GM23338 (cell line): ENCODE measurements at regions not wholly inside any gene's neighbourhood (a gene's known extent, or its start where the extent isn't known, plus 50 kb on each side); places are given as distances from the start of the nearest gene placed in this dataset.

ENCODE experiments used
- CREB1 ChIP-seq: fragments of 250-450 bp; sonication (Bioruptor Pico); IDR thresholded peaks from 2 replicates; pipeline ENCODE4 v1.5.0; 2020; ENCODE audit warnings: low read depth, mild to moderate bottlenecking, moderate library complexity
- CTCF ChIP-seq, 2 experiments: fragments of 200-600 bp in 1 of 2; sonication (generic) in 1 of 2; conservative IDR thresholded peaks; 2 replicates each; pipeline versions ENCODE4 v1.5.1 to v1.6.1; 2016 to 2017; ENCODE audit warnings: antibody characterized with exemption in 2 of 2, low read depth in 2 of 2, mild to moderate bottlenecking in 2 of 2, moderate library complexity in 1 of 2
- ETS1 ChIP-seq: IDR thresholded peaks from 2 replicates; pipeline ENCODE4 v1.6.1; 2016; ENCODE audit warnings: antibody characterized with exemption
- EZH2 ChIP-seq: fragments of 200-600 bp; sonication (generic); IDR thresholded peaks from one replicate; pipeline ENCODE4 v1.8.0; 2017; ENCODE audit warnings: antibody characterized with exemption, mild to moderate bottlenecking, low read depth; ENCODE audit not compliant: unreplicated experiment
- EZH2phosphoT487 ChIP-seq: fragments of 200-600 bp; sonication (generic); IDR thresholded peaks from one replicate; pipeline ENCODE4 v1.8.1; 2018; ENCODE audit warnings: antibody characterized with exemption; ENCODE audit not compliant: unreplicated experiment
- JUNB ChIP-seq: IDR thresholded peaks from one replicate; pipeline ENCODE4 v1.6.1; 2016; ENCODE audit warnings: antibody characterized with exemption; ENCODE audit not compliant: unreplicated experiment
- POLR2AphosphoS5 ChIP-seq: IDR thresholded peaks from 2 replicates; pipeline ENCODE4 v1.6.1; 2016; ENCODE audit warnings: antibody characterized with exemption, low read depth
- REST ChIP-seq: IDR thresholded peaks from one replicate; pipeline ENCODE4 v1.6.1; 2018; ENCODE audit warnings: antibody characterized with exemption; ENCODE audit not compliant: unreplicated experiment
- STAT1 ChIP-seq: IDR thresholded peaks from one replicate; pipeline ENCODE4 v1.6.1; 2016; ENCODE audit warnings: antibody characterized with exemption; ENCODE audit not compliant: unreplicated experiment
- ZNF114 ChIP-seq: fragments of 250-450 bp; sonication (Bioruptor Pico); IDR thresholded peaks from 2 replicates; pipeline ENCODE4 v1.5.0; 2020; ENCODE audit warnings: mild to moderate bottlenecking, moderate library complexity
- ZNF331 ChIP-seq: fragments of 250-450 bp; sonication (Bioruptor Pico); IDR thresholded peaks from 2 replicates; pipeline ENCODE4 v1.5.0; 2020; ENCODE audit warnings: low read depth, mild to moderate bottlenecking, moderate library complexity
- ZNF462 ChIP-seq: fragments of 250-450 bp; sonication (Bioruptor Pico); IDR thresholded peaks from 2 replicates; pipeline ENCODE4 v1.5.0; 2020; ENCODE audit warnings: mild to moderate bottlenecking, moderate library complexity

GRCh38 chr1:60639287-60639686, 443.1 kb upstream of the NFIA start (continued):
- TF ChIP-seq ZNF462 (CRISPR knock-in tag) (no peak), EZH2phosphoT487 (no peak), EZH2 (no peak), CTCF (conservative IDR thresholded peaks at IDR 0.05; ENCODE audit: low read depth in 2 of 2) (no peak), STAT1 (no peak), ZNF331 (CRISPR knock-in tag) (no peak), CREB1 (no peak), ZNF114 (no peak), JUNB (no peak), ETS1 (no peak), POLR2AphosphoS5 (no peak), REST (no peak)
